A549 (cell line): ENCODE measurements at regions not wholly inside any gene's neighbourhood (a gene's known extent, or its start where the extent isn't known, plus 50 kb on each side); places are given as distances from the start of the nearest gene placed in this dataset.
"Not testable (repeated sequence)": the region's sequence is repeated elsewhere in the genome, so short reads cannot be mapped to it uniquely, and the experiment has no call there.

ENCODE experiments used
- ATAC-seq, 2 experiments: fragments of 200-7000 bp in 1 of 2; fragments of >200 bp in 1 of 2; cut with Nextera tagmentation in 1 of 2; cut with Tn5 transposase in 1 of 2; 3 replicates each; pipeline versions ENCODE4 v1.8.0 to v1.9.1; 2018 to 2020; ENCODE audit warnings: mild to moderate bottlenecking in 1 of 2, moderate library complexity in 1 of 2
- CTCF ChIA-PET: fragments of 300-600 bp; sonication (Branson Sonifier 250); formaldehyde crosslinking; extraction: SDS; loops from one replicate; lab custom pipeline; 2021; ENCODE audit warnings: antibody characterized with exemption, inconsistent platforms; lab: Yijun Ruan, JAX
- POLR2A ChIA-PET: fragments of 350-600 bp; formaldehyde crosslinking; extraction: SDS; loops from one replicate; lab custom pipeline; 2021; ENCODE audit warnings: antibody characterized with exemption, inconsistent platforms; lab: Yijun Ruan, JAX
- DNase-seq, 2 experiments: peaks; one replicate each; pipeline versions ENCODE4 v3.0.0 to v3.0.0-alpha.2; 2011 to 2016; ENCODE audit warnings: low read depth in 1 of 2, low spot score in 1 of 2
- FAIRE-seq: peaks from 2 replicates; lab custom pipeline; 2011; peaks lifted over from hg19 to GRCh38; lab: Jason Lieb, UNC
- H3K27ac ChIP-seq, 2 experiments: fragments of >200 bp; sonication (Bioruptor Twin); formaldehyde crosslinking; 3 replicates each; pipeline ENCODE4 v1.5.1; 2016 to 2017
- H3K4me1 ChIP-seq: fragments of >200 bp; sonication (Bioruptor Twin); formaldehyde crosslinking; 3 replicates; pipeline ENCODE4 v1.6.1; 2016
- H3K4me2 ChIP-seq: fragments of >200 bp; sonication (Bioruptor Twin); formaldehyde crosslinking; 3 replicates; pipeline ENCODE4 v1.6.1; 2016
- H3K4me3 ChIP-seq: fragments of >200 bp; sonication (Bioruptor Twin); formaldehyde crosslinking; 3 replicates; pipeline ENCODE4 v1.5.1; 2016
- H3K9me3 ChIP-seq: fragments of >200 bp; sonication (Bioruptor Twin); formaldehyde crosslinking; 3 replicates; pipeline ENCODE4 v1.6.1; 2016
- CBX8 ChIP-seq: fragments of 200-600 bp; sonication (generic); IDR thresholded peaks from 2 replicates; pipeline ENCODE4 v1.6.1; 2016
- CEBPB ChIP-seq, 2 experiments: fragments of >200 bp in 1 of 2; sonication (Bioruptor Twin) in 1 of 2; formaldehyde crosslinking in 1 of 2; IDR thresholded peaks; 2 replicates each; pipeline ENCODE4 v1.6.1; 2012 to 2016
- CHD4 ChIP-seq: fragments of 200-600 bp; sonication (generic); IDR thresholded peaks from 2 replicates; pipeline ENCODE4 v1.6.1; 2016; ENCODE audit warnings: antibody characterized with exemption, mild to moderate bottlenecking, borderline replicate concordance
- CTCF ChIP-seq: fragments of >200 bp; sonication (Bioruptor Twin); formaldehyde crosslinking; IDR thresholded peaks from 3 replicates; pipeline ENCODE4 v1.5.1; 2016
- ELK1 ChIP-seq: fragments of 150-350 bp; IDR thresholded peaks from 2 replicates; pipeline ENCODE4 v1.6.1; 2014; ENCODE audit warnings: low read depth, mild to moderate bottlenecking, low read length
- FOSL2 ChIP-seq, 2 experiments: fragments of 450-650 bp in 1 of 2; fragments of >200 bp in 1 of 2; sonication (Bioruptor Twin) in 1 of 2; formaldehyde crosslinking; IDR thresholded peaks; 2 replicates each; pipeline versions ENCODE4 v1.5.0 to v1.6.1; 2016 to 2020; ENCODE audit warnings: mild to moderate bottlenecking in 1 of 2, moderate library complexity in 1 of 2
- HDAC2 ChIP-seq: fragments of 200-600 bp; sonication (generic); IDR thresholded peaks from 2 replicates; pipeline ENCODE4 v1.6.1; 2016
- MYC ChIP-seq: IDR thresholded peaks from 2 replicates; pipeline ENCODE4 v1.6.1; 2012; ENCODE audit warnings: mild to moderate bottlenecking, inconsistent platforms, low read length, improper control_type of control experiment, borderline replicate concordance
- NFE2L2 ChIP-seq: fragments of 150-350 bp; conservative IDR thresholded peaks from 2 replicates; pipeline ENCODE4 v1.6.1; 2014; ENCODE audit warnings: low read length
- NR3C1 ChIP-seq: fragments of >200 bp; sonication (Bioruptor Twin); formaldehyde crosslinking; IDR thresholded peaks from 3 replicates; pipeline ENCODE4 v1.6.1; 2017
- POLR2A ChIP-seq: IDR thresholded peaks from 2 replicates; pipeline ENCODE4 v1.6.1; 2012; ENCODE audit warnings: mild to moderate bottlenecking, low read length
- RAD21 ChIP-seq, 2 experiments: fragments of >200 bp in 1 of 2; sonication (Bioruptor Twin) in 1 of 2; formaldehyde crosslinking in 1 of 2; IDR thresholded peaks in 1 of 2; conservative IDR thresholded peaks in 1 of 2; 2 replicates in 1 of 2; 3 replicates in 1 of 2; pipeline ENCODE4 v1.6.1; 2012 to 2018; ENCODE audit warnings: inconsistent platforms in 1 of 2
- RCOR1 ChIP-seq: fragments of 150-350 bp; IDR thresholded peaks from 2 replicates; pipeline ENCODE4 v1.6.1; 2014; ENCODE audit warnings: antibody characterized with exemption, low read length, low read depth
- RFX5 ChIP-seq: fragments of 450-650 bp; IDR thresholded peaks from 2 replicates; pipeline ENCODE4 v1.7.1; 2014; ENCODE audit warnings: antibody characterized with exemption, mild to moderate bottlenecking, moderate library complexity
- RNF2 ChIP-seq: fragments of 200-600 bp; sonication (generic); IDR thresholded peaks from 2 replicates; pipeline ENCODE4 v1.6.1; 2016; ENCODE audit warnings: low read depth, mild to moderate bottlenecking, antibody characterized with exemption, moderate library complexity, borderline replicate concordance
- TFCP2L1 ChIP-seq: fragments of 250-450 bp; sonication (Bioruptor Pico); IDR thresholded peaks from 2 replicates; pipeline ENCODE4 v1.5.0; 2021; ENCODE audit warnings: mild to moderate bottlenecking
- WGBS: methylation state at CpG from one replicate; pipeline ENCODE4 v1.1.6; 2017; ENCODE audit errors: missing lambda C conversion rate; 5-methylcytosine and 5-hydroxymethylcytosine counted together
- TF ChIP-seq, protein P1 (sequence below): fragments of 250-450 bp; sonication (Bioruptor Pico); IDR thresholded peaks from 2 replicates; pipeline ENCODE4 v1.5.0; 2021; ENCODE audit warnings: mild to moderate bottlenecking, moderate library complexity, borderline replicate concordance
- TF ChIP-seq, protein P2 (sequence below): fragments of >200 bp; sonication (Bioruptor Twin); formaldehyde crosslinking; IDR thresholded peaks from 3 replicates; pipeline ENCODE4 v1.6.1; 2016
- TF ChIP-seq, protein P3 (sequence below): IDR thresholded peaks from 2 replicates; pipeline ENCODE4 v1.6.1; 2012

GRCh38 chr5:77898385-77898784 is 122.2 kb upstream of the TBCA start:
- no peak overlapping the region for H3K4me2 ChIP-seq
- no peak for DNase-seq
- H3K9me3 ChIP-seq: no peaks in the 10 kb centered on the region
- ChIA-PET POLR2A (no interaction called here), CTCF (interaction anchor here (1.1 kb wide), 1 partner anchor 21 kb away, joined by 3 read pairs; no protein-coding TSS in a partner anchor)
- FAIRE-seq: no peak
- 92% methylated on average over 2 of the region's 2 CpGs for WGBS
- ATAC-seq: no peak
- H3K27ac ChIP-seq: no peak overlapping the region
- no peak overlapping the region for H3K4me3 ChIP-seq
- peaks cover 19% of the 10 kb centered on the region for H3K4me1 ChIP-seq
- TF ChIP-seq, protein P1, sequence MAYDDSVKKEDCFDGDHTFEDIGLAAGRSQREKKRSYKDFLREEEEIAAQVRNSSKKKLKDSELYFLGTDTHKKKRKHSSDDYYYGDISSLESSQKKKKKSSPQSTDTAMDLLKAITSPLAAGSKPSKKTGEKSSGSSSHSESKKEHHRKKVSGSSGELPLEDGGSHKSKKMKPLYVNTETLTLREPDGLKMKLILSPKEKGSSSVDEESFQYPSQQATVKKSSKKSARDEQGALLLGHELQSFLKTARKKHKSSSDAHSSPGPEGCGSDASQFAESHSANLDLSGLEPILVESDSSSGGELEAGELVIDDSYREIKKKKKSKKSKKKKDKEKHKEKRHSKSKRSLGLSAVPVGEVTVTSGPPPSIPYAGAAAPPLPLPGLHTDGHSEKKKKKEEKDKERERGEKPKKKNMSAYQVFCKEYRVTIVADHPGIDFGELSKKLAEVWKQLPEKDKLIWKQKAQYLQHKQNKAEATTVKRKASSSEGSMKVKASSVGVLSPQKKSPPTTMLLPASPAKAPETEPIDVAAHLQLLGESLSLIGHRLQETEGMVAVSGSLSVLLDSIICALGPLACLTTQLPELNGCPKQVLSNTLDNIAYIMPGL (CRISPR knock-in tag): no peak
- TF ChIP-seq, protein P2, sequence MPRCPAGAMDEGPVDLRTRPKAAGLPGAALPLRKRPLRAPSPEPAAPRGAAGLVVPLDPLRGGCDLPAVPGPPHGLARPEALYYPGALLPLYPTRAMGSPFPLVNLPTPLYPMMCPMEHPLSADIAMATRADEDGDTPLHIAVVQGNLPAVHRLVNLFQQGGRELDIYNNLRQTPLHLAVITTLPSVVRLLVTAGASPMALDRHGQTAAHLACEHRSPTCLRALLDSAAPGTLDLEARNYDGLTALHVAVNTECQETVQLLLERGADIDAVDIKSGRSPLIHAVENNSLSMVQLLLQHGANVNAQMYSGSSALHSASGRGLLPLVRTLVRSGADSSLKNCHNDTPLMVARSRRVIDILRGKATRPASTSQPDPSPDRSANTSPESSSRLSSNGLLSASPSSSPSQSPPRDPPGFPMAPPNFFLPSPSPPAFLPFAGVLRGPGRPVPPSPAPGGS: no peak
- TF ChIP-seq RAD21 (conservative IDR thresholded peaks at IDR 0.05 in 1 of 2, IDR thresholded peaks at IDR 0.05 in 1 of 2) (no peak), CBX8 (no peak), MYC (no peak), RFX5 (no peak), HDAC2 (no peak), FOSL2 (IDR thresholded peaks at IDR 0.05) (no peak), FOSL2 (CRISPR knock-in tag; IDR thresholded peaks at IDR 0.05) (no peak), NFE2L2 (no peak), CTCF (no peak), POLR2A (no peak), CEBPB (IDR thresholded peaks at IDR 0.05) (no peak)
- TF ChIP-seq, protein P3, sequence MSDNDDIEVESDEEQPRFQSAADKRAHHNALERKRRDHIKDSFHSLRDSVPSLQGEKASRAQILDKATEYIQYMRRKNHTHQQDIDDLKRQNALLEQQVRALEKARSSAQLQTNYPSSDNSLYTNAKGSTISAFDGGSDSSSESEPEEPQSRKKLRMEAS: no peak

GRCh38 chr5:77896338-77896737 is 120.2 kb upstream of the TBCA start:
- FAIRE-seq: no peak
- ChIA-PET POLR2A (interaction anchor here (0.6 kb wide), 1 partner anchor 90 kb away, joined by 3 read pairs; no protein-coding TSS in a partner anchor), CTCF (no interaction called here)
- TF ChIP-seq MYC: no peak
- TF ChIP-seq, protein P2: no peak
- no peak for TF ChIP-seq TFCP2L1 (CRISPR knock-in tag)
- no peak for TF ChIP-seq RNF2
- TF ChIP-seq NR3C1: no peak
- no peak for TF ChIP-seq CHD4
- no peak for TF ChIP-seq RCOR1
- TF ChIP-seq ELK1: no peak
- no peak for ATAC-seq
- no peak for DNase-seq
- H3K4me1 ChIP-seq: peaks cover 33% of the 10 kb centered on the region
- H3K4me2 ChIP-seq: no peak overlapping the region
- WGBS: 91% methylated on average over 3 of the region's 3 CpGs
- H3K9me3 ChIP-seq: no peaks in the 10 kb centered on the region
- H3K27ac ChIP-seq: no peak overlapping the region
- H3K4me3 ChIP-seq: no peak overlapping the region

- FAIRE-seq, H3K4me3 ChIP-seq, H3K9me3 ChIP-seq, DNase-seq, ATAC-seq, POLR2A ChIA-PET: not testable (repeated sequence)
- Histone ChIP-seq H3K4me2 (peak overlapping the region; percentile 67), H3K4me1 (peaks cover 33% of the 10 kb centered on the region), H3K27ac (peak overlapping the region; percentile 85 to 89)
- 92% methylated on average over 5 of the region's 5 CpGs for WGBS
- CTCF ChIA-PET: interaction anchor here (2.3 kb wide), 1 partner anchor 11 kb away, joined by 7 read pairs; no protein-coding TSS in a partner anchor
These were observed 118.0 kb upstream of the TBCA start for GRCh38 chr5:77894103-77894502.
